ENCODE measurements at regions not wholly inside any gene's neighbourhood (a gene's known extent, or its start where the extent isn't known, plus 50 kb on each side); places are given as distances from the start of the nearest gene placed in this dataset.
"Not testable (repeated sequence)": the region's sequence is repeated elsewhere in the genome, so short reads cannot be mapped to it uniquely, and the experiment has no call there.

DNA sequence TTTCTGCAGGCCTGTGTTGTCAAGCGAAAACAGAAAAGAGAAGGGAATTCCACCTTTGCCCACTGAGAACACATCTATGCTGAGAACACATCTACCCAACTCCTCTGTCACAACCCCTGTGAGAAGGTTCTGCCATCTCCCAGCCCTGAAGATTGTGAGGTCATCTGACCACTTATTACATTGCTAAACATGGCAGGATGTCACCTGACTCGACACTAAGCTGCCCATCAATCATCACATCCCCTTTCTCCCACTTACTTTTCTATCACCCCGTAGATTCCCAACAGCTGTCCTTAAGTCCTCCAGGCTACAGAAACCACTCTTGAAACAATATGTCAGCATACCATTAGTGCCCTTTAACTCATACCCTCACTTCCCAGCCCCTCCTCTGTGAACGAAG is 64.2 kb upstream of the PRSS3 start:
- TF ChIP-seq, protein P1, sequence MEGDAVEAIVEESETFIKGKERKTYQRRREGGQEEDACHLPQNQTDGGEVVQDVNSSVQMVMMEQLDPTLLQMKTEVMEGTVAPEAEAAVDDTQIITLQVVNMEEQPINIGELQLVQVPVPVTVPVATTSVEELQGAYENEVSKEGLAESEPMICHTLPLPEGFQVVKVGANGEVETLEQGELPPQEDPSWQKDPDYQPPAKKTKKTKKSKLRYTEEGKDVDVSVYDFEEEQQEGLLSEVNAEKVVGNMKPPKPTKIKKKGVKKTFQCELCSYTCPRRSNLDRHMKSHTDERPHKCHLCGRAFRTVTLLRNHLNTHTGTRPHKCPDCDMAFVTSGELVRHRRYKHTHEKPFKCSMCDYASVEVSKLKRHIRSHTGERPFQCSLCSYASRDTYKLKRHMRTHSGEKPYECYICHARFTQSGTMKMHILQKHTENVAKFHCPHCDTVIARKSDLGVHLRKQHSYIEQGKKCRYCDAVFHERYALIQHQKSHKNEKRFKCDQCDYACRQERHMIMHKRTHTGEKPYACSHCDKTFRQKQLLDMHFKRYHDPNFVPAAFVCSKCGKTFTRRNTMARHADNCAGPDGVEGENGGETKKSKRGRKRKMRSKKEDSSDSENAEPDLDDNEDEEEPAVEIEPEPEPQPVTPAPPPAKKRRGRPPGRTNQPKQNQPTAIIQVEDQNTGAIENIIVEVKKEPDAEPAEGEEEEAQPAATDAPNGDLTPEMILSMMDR (IDR thresholded peaks at IDR 0.05; ENCODE audit: borderline replicate concordance, extremely low read depth, insufficient read depth): no peak
- Histone ChIP-seq H3K9ac (ENCODE audit: low read length in 3 of 3) (no peak overlapping the region), H3K27me3 (ENCODE audit: control insufficient read depth, insufficient read depth, low read length) (no peaks in the 10 kb centered on the region), H3K4me1 (ENCODE audit: control insufficient read depth in 2 of 3, insufficient read depth in 2 of 3, low read depth in 1 of 3, low read length in 3 of 3) (no peaks in the 10 kb centered on the region), H3K27ac (ENCODE audit: low read depth in 2 of 2, low read length in 2 of 2) (no peak overlapping the region), H3K36me3 (ENCODE audit: control insufficient read depth in 2 of 3, insufficient read depth in 3 of 3, low read length in 3 of 3) (no peaks in the 10 kb centered on the region), H3K4me3 (ENCODE audit: low read length in 3 of 3) (no peak overlapping the region), H3K9me3 (ENCODE audit: control insufficient read depth in 2 of 3, insufficient read depth in 1 of 3, low read length in 3 of 3) (peaks cover 0 to 7% (median 2%) of the 10 kb centered on the region in 3 donors)
- FAIRE-seq (no peak), DNase-seq (no peak)
- intact Hi-C loops (cut with DNase I): no loop called here

DNA sequence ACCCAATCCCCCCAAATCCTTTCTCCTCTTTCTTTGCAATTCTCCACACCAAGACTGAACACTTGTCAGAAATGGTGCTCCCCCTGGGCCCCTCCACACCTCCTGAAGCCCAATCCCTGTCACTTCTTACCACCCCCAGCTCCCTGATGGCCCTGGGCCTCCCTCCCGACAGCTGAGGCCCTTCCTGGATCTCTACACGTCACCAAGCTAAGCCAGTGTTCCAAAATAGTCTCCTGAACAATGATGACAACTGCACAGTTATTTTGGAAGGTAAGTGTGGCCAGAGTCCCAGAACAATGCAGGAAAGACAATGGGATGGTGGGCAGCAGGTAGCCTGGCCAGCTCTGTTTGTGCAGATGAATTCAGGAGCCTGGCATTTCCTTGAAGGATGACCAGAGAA is 63.7 kb upstream of the PRSS3 start:
- Histone ChIP-seq H3K4me3 (ENCODE audit: low read length in 3 of 3) (no peak overlapping the region), H3K36me3 (ENCODE audit: control insufficient read depth in 2 of 3, insufficient read depth in 3 of 3, low read length in 3 of 3) (no peaks in the 10 kb centered on the region), H3K9me3 (ENCODE audit: control insufficient read depth in 2 of 3, insufficient read depth in 1 of 3, low read length in 3 of 3) (peaks cover 0 to 7% (median 2%) of the 10 kb centered on the region in 3 donors), H3K27ac (ENCODE audit: low read depth in 2 of 2, low read length in 2 of 2) (no peak overlapping the region), H3K4me1 (ENCODE audit: control insufficient read depth in 2 of 3, insufficient read depth in 2 of 3, low read depth in 1 of 3, low read length in 3 of 3) (no peaks in the 10 kb centered on the region), H3K27me3 (ENCODE audit: control insufficient read depth, insufficient read depth, low read length) (no peaks in the 10 kb centered on the region), H3K9ac (ENCODE audit: low read length in 3 of 3) (no peak overlapping the region)
- TF ChIP-seq, protein P1 (IDR thresholded peaks at IDR 0.05; ENCODE audit: borderline replicate concordance, extremely low read depth, insufficient read depth): no peak
- DNase-seq (no peak), FAIRE-seq (no peak)
- intact Hi-C loops (cut with DNase I): no loop called here

DNA sequence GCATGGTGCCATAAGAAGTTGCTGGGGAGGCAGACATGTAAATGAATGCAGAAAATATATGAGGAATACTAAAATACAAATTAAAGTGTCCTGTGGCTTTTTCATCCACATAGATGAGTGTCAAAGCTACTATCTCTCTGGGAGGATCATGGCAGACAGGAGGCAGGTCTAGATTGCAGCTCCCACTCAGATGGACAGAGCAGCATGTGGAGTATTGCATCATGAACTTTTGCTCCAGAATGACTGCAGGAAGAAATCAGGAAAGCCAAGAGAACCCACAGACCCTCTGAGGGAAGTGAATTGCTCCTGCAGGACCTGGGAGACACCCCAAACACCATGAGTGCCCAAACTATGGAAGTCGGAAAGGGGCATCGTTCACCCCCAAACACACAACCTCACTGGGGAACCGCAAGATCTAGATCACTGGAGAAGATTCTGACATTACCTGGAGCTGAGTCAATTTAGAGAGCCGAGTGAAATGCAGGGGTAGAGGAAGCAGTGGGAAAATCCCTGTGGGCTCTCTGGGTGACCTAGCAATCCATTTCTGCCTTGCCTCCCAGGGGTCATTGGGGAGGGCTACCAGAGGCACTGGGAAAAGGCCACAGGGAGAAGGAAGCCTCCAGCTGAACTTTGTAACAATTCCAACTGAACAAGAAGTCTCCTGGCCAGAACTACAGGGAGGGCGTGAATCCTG is 61.0 kb upstream of the PRSS3 start:
- H3K4me1 ChIP-seq (ENCODE audit: control insufficient read depth in 2 of 3, insufficient read depth in 2 of 3, low read depth in 1 of 3, low read length in 3 of 3); H3K9ac ChIP-seq (ENCODE audit: low read length in 3 of 3); H3K9me3 ChIP-seq (ENCODE audit: control insufficient read depth in 2 of 3, insufficient read depth in 1 of 3, low read length in 3 of 3); H3K36me3 ChIP-seq (ENCODE audit: control insufficient read depth in 2 of 3, insufficient read depth in 3 of 3, low read length in 3 of 3); H3K27me3 ChIP-seq (ENCODE audit: control insufficient read depth, insufficient read depth, low read length); H3K27ac ChIP-seq (ENCODE audit: low read depth in 2 of 2, low read length in 2 of 2); intact Hi-C loops (cut with DNase I); DNase-seq; H3K4me3 ChIP-seq (ENCODE audit: low read length in 3 of 3); FAIRE-seq: not testable (repeated sequence)

DNA sequence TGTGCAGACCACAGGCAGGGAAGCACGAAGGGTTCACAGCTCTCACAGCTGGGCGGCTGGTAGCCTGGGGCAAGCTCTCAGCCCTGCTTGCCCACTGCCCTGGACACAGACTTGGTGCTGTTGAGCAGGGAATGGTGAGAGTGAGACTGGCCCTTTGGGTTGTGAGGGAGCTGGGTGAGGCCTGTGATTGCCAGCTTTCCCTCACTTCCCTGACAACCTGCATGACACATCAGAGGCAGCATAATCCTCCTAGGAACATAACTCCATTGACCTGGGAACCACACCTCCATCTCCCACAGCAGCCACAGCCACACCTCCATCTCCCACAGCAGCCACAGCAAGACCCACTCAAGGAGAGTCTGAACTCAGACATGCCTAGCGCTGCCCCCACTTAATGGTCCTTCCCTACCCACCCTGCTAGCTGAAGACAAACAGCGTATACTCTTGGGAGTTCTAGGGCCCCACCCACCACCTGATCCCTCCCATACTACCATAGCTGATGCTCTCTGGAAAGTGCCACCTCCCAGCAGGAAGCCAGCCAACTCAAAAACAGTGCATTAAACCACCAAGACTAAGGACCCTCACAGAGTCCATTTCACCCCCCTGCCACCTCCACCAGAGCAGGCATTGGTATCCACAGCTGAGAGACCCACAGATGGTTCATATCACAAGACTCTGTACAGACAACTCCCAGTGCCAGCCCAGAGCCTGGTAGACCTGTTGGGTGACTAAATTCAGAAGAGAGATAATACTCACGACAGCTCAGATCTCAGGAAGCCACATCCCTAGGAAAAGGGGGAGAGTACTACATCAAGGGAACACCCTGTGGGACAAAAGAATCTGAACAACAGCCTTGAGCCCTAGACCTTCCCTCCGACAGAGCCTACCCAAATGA is 60.2 kb upstream of the PRSS3 start:
- FAIRE-seq; H3K27ac ChIP-seq (ENCODE audit: low read depth in 2 of 2, low read length in 2 of 2); H3K9me3 ChIP-seq (ENCODE audit: control insufficient read depth in 2 of 3, insufficient read depth in 1 of 3, low read length in 3 of 3); intact Hi-C loops (cut with DNase I); H3K9ac ChIP-seq (ENCODE audit: low read length in 3 of 3); H3K36me3 ChIP-seq (ENCODE audit: control insufficient read depth in 2 of 3, insufficient read depth in 3 of 3, low read length in 3 of 3); H3K4me1 ChIP-seq (ENCODE audit: control insufficient read depth in 2 of 3, insufficient read depth in 2 of 3, low read depth in 1 of 3, low read length in 3 of 3); H3K27me3 ChIP-seq (ENCODE audit: control insufficient read depth, insufficient read depth, low read length); DNase-seq; H3K4me3 ChIP-seq (ENCODE audit: low read length in 3 of 3): not testable (repeated sequence)
